SHP77 (cell line): ENCODE measurements at regions not wholly inside any gene's neighbourhood (a gene's known extent, or its start where the extent isn't known, plus 50 kb on each side); places are given as distances from the start of the nearest gene placed in this dataset.
"Not testable (repeated sequence)": the region's sequence is repeated elsewhere in the genome, so short reads cannot be mapped to it uniquely, and the experiment has no call there.

Source experiments
- DNase-seq, 2 experiments: peaks; one replicate each; lab custom pipeline; 2025; lab: John Stamatoyannopoulos, UW

DNA sequence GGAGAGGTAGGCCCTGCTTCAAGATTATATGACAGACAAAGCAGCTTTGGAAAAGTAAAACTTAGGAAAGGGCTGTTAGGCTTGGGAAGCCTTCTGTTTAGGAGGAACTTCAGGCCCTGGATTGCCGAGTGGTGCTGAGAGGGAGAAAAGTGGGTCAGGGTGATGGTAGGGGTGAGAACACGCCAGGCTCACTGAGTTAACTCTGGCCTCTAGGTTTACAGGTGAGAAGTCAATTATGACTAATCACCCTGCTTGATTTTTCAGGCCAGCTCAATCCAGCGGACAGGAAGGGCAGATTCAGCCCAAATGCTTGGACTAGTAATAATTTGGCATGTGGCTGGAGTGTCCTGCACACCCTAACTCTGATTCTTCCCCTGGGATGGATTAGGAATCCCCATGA, 365.1 kb upstream of the LMCD1 start:
- no peak for DNase-seq

DNA sequence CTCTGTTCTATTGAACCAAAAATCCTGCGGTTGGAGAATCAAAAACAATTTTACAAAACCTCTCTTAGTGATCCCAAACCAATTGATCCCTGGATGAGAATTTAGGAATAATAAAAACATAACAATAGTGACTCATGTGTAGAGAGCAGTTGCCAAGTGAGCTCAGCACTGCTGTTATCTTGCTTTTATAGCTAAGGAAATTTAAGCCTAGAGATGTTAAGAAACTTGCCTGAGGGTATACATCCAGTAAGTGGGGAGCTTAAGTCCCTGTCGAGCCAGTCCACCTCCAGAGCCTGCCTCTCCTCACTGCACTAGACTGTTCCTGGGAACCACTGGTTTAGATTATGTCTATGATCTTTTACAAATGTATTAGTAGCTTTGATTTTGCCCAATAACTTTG, 358.4 kb upstream of the LMCD1 start:
- no peak for DNase-seq

DNA sequence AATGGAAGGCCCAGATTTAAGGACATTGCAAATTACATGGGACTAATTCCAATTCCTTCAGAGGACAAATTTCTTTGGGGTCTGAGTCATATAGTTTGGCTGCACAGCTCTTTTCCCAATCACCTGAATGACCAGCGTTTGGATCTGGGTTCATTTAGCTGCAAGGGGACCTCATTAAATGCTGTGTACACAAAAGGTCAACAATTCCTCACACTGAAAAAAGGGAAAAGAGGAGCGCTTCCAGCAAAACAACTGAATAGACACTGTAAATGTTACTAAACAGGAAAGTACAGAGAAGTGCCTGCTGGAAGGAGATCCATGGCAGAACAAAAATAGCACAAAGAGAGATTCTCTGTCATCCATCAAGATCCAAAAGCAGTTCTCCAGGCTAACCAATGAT, 356.0 kb upstream of the LMCD1 start:
- no peak for DNase-seq

DNA sequence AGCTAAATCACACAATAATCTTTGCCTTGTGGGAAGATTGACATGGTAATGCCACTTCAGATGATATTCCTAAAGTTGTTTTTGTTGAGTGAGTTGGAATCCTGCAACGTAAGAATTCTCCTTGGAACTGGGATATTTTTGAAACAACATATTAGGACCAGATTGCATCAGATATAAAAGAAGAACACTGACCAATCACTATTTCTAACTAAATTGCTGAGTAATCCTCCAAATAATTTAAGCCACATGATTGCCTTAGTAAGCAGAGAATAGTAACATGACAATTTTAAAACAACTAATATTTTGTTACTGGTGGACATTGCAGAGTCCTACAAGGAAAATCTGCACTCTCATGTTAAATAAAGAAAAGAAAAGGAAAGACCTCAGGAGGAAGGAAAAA, 353.9 kb upstream of the LMCD1 start:
- DNase-seq = no peak

DNA sequence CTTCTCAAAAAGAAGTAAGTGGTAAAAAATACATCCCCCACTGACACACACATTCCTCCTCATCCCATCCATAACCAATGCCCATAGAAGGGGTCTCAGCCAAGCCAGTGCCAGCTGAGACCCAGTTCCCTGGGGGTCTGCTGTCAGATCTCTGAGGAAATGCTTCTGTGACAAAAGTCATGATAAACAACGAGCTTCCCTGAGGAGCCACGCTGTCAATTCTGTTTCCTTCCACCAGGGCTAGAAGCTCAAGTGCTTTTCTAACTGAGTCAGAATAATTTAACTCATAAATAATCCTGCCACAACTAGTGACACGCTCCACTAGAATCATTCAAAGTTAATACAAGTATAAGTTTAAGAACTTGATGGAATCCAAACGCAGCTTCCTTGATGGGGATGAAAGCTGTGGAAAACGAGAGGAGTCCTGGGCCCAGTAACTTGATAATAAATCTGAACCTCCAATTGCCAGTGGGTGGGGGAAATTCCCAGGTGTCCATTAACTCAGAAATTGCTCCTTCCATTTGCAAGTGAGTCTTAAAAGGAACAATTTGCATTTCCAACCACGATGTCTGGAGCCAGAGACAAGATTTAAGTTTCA, 348.7 kb upstream of the LMCD1 start:
- no peak for DNase-seq

DNA sequence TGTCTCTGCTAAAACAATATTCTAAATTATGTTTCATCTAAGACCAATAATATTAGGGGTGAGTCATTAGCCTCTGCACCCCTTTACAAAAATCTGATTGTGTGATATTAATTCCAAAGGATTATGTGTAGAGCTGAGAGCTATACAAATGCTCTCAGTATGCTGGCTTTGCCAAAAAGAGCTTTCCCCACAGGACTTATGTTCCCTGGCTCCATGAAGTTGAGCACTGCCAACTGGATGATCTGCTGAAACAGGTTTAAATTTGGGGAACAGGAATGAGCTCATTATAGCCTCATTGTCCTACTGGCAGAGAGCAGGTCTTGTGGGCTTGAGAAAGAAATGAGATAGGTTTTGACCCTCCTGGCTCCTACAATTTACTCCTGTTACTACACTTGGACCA, 347.8 kb upstream of the LMCD1 start:
- DNase-seq = no peak

DNA sequence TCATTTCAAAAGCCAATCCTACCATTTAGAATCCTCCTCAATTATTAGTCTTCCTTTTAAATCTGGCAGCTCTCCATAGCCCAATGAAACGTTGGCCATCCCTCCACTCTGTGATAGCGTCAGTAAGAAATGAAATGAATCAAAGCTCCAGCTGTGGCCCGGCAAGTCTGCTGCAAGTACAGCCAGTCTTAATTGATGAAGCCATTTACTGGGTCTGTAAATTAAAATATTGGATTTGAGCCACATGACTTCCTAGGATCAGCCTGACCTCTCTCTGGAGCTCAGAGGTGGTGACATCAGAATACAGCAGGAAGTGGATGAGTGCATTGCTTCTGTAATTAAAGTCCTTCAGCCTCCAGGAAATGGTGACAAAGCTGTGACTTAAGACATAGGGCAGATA, 347.0 kb upstream of the LMCD1 start:
- DNase-seq = no peak

DNA sequence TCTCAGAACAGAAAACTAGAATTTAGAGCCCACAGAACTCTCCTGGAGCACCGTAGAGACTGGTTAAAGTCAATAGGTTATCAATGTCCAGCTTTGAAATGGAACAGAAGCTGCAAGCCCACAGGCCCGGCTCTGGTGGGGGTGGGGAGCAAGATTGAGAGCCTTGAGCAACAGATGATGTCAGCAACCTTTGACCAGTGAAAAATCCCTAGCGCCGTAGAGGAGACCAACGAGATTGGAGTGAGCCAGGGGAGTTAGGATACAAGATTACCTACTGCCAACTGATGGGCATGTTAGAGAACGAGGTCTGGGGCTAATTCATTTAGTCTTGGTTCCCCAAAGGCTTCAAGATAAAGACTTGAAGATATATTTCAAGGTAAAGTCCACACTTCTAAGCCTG, 345.5 kb upstream of the LMCD1 start:
- no peak for DNase-seq

DNA sequence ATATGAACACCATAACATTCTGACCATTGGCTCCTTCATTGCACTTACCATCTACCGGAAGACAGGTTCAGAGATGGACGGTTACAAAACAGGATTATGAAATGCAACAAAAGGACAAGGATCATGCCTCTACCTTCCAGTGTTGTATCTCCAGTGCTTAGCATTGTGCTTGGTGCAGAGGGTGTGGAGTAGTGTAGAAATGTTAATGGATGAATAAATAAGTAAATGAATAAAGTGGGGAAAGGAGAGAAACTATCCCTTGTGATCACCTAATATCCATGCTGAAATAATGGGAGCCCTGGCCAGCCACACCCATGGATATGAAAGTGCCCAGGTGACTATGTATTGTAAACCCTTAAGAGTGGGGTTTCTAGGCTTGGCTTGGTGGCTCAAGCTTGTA, 344.8 kb upstream of the LMCD1 start:
- DNase-seq = no peak

DNA sequence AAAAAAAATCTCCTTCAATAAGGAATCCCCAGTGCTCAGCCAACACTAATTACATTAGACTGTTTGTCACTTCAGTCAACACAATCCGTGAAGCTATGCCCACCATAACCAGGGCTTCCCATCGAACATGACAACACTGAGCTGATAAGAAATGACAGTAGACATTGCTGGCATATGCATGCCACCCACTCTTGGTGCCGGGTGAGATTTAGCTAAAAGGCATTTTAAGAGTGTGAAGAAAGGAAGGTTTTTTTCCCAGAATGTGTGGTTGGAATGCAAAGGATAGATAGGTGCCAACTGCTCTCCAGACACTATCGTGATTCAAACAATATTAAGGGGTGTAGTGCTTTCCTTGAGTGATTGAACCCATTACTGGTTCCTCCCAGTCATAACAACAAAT, 344.0 kb upstream of the LMCD1 start:
- no peak for DNase-seq

DNA sequence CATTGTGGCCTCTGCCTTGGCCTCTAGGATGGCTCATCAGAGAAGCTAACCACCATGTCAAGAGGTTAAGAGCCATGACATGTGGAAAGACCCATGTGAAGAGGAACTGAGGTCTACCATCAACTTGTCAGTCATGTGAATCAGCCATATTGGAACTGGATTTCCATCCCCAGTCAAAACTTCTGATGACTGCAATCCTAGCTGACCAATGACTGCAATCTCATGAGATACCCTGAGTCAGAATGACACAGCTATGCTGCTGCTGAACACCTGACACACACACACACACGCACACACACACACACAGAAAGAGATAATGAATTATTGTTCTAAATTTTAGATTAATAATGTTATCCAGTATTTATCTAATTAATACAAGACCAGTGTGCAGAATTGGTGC, 337.5 kb upstream of the LMCD1 start:
- DNase-seq = no peak

DNA sequence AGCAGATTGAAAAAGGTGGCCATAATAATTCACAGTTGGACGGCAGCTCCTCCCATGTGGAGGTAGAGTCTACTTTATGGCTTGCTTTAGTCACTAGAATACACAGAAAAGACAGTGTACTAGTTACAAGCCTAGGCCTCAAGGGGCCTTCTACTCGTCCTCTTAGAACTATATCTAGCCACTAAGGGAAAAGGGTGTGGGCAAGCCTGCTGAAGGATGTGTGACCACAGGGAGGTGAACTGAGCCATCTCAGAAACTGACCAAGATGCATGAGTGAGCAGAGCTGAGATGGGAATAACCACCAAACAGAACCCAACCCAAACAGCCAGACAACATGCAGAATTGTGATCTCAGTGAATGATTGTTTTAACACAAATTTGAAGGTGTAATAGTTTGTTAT, 335.6 kb upstream of the LMCD1 start:
- no peak for DNase-seq

DNA sequence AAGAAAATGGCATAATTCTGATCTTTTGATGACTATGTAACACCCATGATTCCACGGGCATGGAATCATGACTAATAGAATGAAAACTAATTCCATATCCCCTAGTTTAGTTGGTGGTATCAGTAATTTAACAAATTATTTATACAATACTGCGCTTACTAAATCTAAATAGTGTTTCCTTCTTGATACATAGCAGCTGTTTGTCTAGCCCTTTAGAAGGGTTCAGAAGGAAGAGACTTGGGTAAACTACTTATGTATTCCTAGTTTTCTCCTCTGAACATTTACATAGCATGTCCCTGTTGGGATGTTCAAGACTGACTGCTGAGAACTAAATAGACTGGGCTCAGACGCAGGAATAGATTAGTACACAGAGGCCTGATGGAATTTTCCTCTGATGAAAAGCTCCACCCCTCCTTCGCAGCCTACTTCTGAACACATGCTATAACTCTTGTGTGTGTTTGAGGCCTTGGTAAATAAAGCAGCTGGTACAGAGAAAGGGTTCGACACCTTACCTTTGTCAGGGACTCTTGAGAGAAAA, 330.6 kb upstream of the LMCD1 start:
- DNase-seq = no peak

DNA sequence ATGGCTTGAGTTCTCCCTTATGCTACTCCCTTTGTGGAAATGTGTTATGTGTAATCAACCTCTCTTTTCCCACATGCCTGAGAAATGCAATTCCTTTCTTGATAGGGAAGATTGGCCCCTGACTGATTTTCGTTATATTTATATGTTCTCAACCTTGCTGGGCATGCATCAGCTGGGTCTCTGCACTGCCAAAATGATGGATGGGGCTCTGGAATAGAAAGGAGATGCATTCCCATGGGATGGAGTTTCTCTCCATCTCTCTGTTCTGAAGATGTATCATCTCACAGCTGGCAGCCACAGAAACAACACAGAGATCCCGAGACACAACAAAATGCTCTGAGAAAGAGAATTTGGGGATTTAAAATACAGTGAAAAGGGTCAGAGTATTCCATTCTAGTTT, 327.7 kb upstream of the LMCD1 start:
- no peak for DNase-seq

DNA sequence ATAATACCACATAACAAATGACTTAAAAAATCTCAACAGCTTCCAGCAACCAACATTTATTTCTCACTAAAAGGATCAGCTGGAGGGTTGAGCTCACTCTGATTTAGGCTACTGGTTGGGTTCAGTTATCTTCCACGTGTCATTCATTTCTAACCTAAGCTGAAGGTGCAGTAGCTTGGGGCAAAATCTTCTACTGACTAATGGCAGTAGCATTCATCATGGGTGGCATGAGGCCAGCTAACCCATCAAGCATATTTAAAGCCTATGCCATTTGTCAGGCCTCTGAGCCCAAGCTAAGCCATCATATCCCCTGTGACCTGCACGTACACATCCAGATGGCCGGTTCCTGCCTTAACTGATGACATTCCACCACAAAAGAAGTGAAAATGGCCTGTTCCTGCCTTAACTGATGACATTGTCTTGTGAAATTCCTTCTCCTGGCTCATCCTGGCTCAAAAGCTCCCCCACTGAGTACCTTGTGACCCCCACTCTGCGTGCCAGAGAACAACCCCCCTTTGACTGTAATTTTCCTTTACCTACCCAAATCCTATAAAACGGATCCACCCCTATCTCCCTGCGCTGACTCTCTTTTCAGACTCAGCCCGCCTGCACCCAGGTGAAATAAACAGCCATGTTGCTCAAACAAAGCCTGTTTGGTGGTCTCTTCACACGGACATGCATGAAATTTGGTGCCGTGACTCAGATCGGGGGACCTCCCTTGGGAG, 324.7 kb upstream of the LMCD1 start:
- not testable (repeated sequence) for DNase-seq

DNA sequence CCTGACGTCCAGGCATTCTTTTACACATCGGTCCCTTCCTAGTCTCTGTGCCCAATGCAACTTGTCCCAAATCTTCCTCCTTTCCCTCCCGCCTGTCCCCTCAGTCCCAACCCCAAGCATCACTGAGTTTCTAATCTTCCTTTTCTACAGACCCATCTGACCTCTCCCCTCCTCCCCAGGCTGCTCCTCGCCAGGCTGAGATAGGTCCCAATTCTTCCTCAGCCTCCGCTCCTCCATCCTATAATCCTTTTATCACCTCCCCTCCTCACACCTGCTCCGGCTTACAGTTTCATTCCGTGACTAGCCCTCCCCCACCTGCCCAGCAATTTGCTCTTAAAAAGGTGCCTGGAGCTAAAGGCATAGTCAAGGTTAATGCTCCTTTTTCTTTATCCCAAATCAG, 323.1 kb upstream of the LMCD1 start:
- not testable (repeated sequence) for DNase-seq

DNA sequence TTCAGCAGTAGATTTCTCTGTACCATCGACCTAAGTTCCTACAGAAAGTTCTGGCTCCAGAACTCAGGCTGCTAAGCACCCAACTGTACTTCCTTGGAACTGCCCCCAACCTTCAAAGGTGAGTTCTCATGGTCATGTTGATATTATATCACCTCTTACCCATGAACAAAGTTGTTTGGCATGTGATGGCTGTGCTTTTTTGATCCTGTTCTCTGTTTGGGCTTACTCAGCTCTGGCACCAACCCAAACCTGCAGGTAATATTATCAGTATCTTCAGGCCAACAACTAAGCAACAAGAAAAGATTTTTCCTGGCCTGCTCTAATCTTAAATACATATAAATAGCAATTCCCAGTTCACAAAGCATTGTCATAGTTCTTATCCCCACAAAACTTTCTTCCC, 318.7 kb upstream of the LMCD1 start:
- no peak for DNase-seq

DNA sequence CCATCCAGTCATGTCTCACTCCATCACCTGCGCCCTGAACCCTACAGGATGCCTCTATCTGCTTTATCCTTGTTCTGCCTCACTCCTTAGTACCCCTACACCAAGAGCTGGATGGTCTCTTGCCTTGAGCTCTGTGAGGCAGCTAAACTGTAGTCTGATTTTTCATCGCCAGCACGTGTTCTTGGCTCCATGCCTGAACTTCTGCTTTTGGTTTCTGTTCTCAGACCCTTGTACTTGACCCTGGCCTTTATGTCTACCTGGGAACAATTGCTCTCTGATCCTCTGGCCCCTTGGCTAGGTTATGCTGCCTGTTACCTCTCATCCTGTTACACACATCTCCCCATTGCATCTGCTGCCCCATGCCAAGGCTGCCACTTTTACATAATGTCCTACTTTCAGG, 318.0 kb upstream of the LMCD1 start:
- DNase-seq = no peak

DNA sequence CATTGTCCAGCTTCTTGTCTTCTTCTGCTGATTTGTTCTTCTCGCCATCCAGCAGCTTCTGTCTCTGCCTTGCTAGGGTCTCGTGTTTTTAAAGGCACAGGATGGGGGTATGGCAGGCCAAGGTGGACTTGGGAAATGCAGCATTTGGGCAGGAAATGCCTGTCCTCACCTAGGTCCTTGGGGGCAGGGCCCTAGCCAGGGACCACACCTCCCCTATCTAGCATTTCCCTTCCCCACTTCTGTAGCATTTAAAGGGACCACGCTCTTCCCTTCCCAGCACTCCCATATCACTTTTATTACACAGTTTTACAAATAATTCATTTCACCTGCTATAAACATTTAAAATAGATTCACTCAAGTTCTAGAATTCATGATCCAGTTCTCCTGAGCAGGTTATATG, 315.4 kb upstream of the LMCD1 start:
- DNase-seq = no peak

DNA sequence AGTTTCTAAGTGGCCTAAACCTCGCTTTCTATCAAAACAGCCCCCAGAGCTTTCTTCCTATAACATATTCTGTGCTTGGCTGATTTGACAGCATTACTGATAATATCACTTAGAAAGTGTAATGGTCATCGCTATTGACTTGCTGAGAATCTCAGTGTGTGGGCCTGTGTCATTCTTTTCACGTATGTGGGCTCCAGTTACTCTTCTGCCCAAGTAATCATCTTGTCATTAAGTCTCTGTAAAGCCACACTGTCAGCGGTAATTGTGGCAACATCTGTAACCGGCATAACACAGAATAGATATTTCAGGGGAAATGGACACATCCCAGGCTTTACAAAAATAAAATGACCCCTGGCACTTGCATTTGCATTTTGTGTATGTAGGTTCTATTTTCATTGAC, 313.6 kb upstream of the LMCD1 start:
- no peak for DNase-seq

DNA sequence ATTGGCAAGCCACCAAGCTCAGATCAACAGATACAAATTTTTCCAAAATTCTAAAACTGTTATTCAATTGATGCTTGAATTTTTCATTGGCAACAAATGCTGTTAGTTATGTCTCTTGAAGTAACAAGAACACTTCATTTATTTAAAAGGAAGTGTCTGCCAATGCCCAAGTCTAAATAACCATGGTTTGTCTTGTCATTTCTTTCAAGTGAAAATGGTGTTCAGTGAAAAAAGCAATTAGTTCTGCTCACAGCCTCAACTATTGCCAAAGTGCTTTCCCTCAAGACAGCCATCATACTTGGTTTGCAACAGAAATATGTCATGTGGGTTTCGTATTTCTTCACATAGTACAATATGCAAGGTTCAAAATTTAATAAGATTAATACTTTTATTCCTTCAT, 312.6 kb upstream of the LMCD1 start:
- DNase-seq = no peak

DNA sequence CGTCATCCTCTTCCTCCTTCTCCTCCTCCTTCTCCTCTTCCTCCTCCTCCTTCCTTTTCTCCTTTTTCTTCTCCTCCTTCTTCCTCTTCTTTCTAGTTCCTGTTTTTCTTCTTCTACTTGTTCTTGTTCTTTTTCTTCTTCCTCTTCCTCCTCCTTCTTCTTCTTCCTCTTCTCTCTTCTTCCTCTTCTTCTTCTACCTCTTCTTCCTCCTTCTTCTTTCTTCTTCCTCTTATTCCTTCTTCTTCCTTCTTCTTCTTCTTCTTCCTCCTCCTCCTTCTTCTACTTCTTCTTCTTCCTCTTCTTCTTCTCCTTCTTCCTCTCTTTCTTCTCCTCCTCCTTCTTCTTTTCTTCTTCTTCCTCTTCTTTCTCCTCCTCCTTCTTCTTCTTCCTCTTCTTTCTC, 310.2 kb upstream of the LMCD1 start:
- DNase-seq = no peak

DNA sequence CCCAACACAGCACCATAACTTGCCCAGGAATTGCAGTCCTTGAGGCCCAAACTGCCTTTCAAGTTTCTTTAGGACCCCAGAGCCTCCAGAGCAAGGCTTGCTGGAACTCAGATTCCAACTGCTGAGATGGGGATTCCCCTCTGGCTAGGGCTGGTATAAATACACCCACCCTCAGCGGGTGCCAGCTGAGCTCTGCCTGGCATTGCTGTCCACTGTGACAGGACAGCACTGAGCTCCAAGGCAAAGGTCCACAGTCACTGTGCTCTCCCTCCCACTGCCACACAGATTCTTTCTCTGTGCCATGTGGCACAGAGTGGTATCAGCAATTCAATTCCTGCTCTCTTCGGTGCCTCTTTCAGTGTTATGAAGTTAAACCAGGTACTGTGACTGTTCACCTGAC, 304.2 kb upstream of the LMCD1 start:
- DNase-seq = no peak

DNA sequence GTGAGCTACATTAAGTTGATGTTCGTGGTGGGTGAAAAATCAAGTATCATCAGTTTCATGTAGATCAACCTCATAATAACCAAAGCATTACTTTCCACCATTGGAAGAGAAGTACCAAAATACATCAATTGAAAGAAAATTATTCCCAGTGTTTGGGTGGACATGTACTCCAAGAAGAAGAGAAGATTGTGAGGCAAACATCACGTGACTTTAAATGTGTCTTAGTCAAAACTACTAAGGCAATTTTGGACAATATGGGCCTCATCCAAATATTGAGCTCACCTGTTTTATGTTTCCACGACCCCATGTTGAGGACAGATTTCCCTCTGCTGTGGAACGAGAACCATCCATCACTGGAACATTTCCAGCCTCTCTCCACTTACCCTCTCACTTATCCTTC, 303.0 kb upstream of the LMCD1 start:
- no peak for DNase-seq
